Progenitor cell of endocrine pancreas (in vitro differentiated cells): ENCODE measurements at regions not wholly inside any gene's neighbourhood (a gene's known extent, or its start where the extent isn't known, plus 50 kb on each side); places are given as distances from the start of the nearest gene placed in this dataset.

Source experiments
- DNase-seq: peaks from one replicate; pipeline ENCODE4 v3.0.0; 2021; ENCODE audit warnings: low spot score; ENCODE audit not compliant: unreplicated experiment
- H3K27ac Mint-ChIP-seq: 2 replicates; pipeline ENCODE4 v1.8.0; 2021; ENCODE audit warnings: mild to moderate bottlenecking, moderate library complexity, mixed read lengths
- H3K27me3 Mint-ChIP-seq: 2 replicates; pipeline ENCODE4 v1.8.0; 2021; ENCODE audit warnings: mixed read lengths
- H3K36me3 Mint-ChIP-seq: 2 replicates; pipeline ENCODE4 v1.8.0; 2022; ENCODE audit warnings: mixed read lengths; ENCODE audit not compliant: insufficient read depth
- H3K4me1 Mint-ChIP-seq: 2 replicates; pipeline ENCODE4 v1.8.0; 2021; ENCODE audit warnings: low read depth, mixed read lengths
- H3K4me3 Mint-ChIP-seq: 2 replicates; pipeline ENCODE4 v1.8.0; 2021; ENCODE audit warnings: low read depth, mild to moderate bottlenecking, moderate library complexity, mixed read lengths
- H3K9me3 Mint-ChIP-seq: 2 replicates; pipeline ENCODE4 v1.8.0; 2021; ENCODE audit warnings: low read depth, mixed read lengths
- TF ChIP-seq, protein P1 (sequence below): fragments of 200-600 bp; sonication (generic); IDR thresholded peaks from one replicate; pipeline ENCODE4 v1.5.0; 2021; ENCODE audit warnings: antibody characterized with exemption, mild to moderate bottlenecking; ENCODE audit not compliant: unreplicated experiment

- no peaks in the 10 kb centered on the region for H3K4me1 Mint-ChIP-seq
- H3K36me3 Mint-ChIP-seq = peaks cover 1% of the 10 kb centered on the region
- H3K27me3 Mint-ChIP-seq = no peaks in the 10 kb centered on the region
- H3K4me3 Mint-ChIP-seq = no peak overlapping the region
- no peak for DNase-seq
- no peaks in the 10 kb centered on the region for H3K9me3 Mint-ChIP-seq
- no peak overlapping the region for H3K27ac Mint-ChIP-seq
- TF ChIP-seq, protein P1, sequence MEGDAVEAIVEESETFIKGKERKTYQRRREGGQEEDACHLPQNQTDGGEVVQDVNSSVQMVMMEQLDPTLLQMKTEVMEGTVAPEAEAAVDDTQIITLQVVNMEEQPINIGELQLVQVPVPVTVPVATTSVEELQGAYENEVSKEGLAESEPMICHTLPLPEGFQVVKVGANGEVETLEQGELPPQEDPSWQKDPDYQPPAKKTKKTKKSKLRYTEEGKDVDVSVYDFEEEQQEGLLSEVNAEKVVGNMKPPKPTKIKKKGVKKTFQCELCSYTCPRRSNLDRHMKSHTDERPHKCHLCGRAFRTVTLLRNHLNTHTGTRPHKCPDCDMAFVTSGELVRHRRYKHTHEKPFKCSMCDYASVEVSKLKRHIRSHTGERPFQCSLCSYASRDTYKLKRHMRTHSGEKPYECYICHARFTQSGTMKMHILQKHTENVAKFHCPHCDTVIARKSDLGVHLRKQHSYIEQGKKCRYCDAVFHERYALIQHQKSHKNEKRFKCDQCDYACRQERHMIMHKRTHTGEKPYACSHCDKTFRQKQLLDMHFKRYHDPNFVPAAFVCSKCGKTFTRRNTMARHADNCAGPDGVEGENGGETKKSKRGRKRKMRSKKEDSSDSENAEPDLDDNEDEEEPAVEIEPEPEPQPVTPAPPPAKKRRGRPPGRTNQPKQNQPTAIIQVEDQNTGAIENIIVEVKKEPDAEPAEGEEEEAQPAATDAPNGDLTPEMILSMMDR = no peak
Observed at GRCh38 chr13:82136880-82137279, 1745.4 kb downstream of the SLITRK1 start.

DNA sequence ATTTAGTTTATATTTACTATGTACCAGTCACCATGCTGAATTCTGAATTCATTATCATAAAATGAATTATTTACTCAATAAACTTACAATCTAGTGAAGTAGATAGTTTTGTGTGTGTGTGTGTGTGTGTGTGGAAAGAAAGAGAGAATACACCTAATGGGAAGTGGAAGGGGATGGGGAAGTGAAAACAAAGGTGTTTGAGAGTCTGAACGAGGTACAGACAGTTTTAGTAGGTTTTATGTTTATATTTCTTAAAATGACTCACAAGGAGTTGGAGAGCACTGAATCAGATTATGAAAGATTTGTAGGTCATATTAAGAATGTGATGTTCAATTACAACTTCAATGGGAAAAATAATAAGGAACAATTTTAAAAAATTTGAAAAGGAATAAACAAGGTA is 1753.0 kb downstream of the SLITRK1 start:
- Mint-ChIP-seq H3K27ac (no peak overlapping the region), H3K36me3 (no peaks in the 10 kb centered on the region), H3K9me3 (no peaks in the 10 kb centered on the region), H3K4me1 (peaks cover 1% of the 10 kb centered on the region), H3K27me3 (no peaks in the 10 kb centered on the region), H3K4me3 (no peak overlapping the region)
- DNase-seq = no peak
- TF ChIP-seq, protein P1 = no peak

DNA sequence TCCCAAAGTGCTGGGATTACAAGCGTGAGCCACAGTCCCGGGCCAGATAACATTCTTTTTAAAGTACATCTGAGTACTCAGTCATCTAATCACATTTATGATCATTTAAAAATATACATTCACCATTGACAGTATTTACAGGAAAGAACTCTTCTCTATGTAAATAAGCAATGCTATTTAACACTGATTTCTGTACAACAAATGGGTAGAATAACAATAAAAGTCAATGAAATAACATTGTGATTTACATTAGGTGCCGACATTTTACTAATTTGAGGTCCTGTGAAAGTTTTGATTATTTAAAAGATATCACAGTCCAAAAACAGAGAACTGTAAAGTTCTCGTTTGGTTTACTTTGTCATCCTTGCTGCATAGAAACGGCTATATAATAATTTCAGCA is 1763.7 kb downstream of the SLITRK1 start:
- H3K27me3 Mint-ChIP-seq = no peaks in the 10 kb centered on the region
- no peaks in the 10 kb centered on the region for H3K4me1 Mint-ChIP-seq
- no peak overlapping the region for H3K27ac Mint-ChIP-seq
- TF ChIP-seq, protein P1 = no peak
- DNase-seq = no peak
- peaks cover 6% of the 10 kb centered on the region for H3K9me3 Mint-ChIP-seq
- no peak overlapping the region for H3K4me3 Mint-ChIP-seq
- H3K36me3 Mint-ChIP-seq = no peaks in the 10 kb centered on the region

DNA sequence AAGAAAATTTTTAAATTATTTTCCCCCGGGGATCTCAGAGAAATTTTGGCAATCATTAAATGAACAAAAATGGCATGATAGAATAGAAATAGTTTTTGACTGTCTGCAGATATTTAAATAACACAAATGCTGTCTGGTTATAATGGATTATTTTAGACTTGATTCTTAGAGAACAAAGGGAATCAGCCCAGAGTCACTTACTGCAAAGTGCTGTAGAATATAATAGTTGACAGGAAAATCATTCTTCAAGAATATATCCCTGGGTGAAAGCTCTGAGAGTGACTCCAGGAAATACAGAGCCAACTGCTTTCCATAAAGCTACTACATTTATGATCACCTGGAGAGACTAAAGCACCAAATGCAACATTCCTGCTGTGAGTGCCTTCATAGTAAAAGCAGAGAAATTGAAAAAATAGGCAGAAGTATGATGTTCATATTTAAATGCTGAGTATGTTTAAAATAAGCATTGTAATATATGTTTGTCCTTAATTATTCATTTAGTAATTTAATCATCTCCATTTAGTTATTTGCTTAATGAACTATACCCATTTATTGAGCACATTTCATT is 1765.8 kb downstream of the SLITRK1 start:
- H3K4me1 Mint-ChIP-seq = no peaks in the 10 kb centered on the region
- H3K27me3 Mint-ChIP-seq = no peaks in the 10 kb centered on the region
- H3K4me3 Mint-ChIP-seq = no peak overlapping the region
- H3K9me3 Mint-ChIP-seq = no peaks in the 10 kb centered on the region
- no peaks in the 10 kb centered on the region for H3K36me3 Mint-ChIP-seq
- no peak overlapping the region for H3K27ac Mint-ChIP-seq
- TF ChIP-seq, protein P1 = no peak
- DNase-seq = no peak

GRCh38 chr13:82115391-82115790 is 1766.9 kb downstream of the SLITRK1 start:
- no peaks in the 10 kb centered on the region for H3K9me3 Mint-ChIP-seq
- DNase-seq = no peak
- H3K27ac Mint-ChIP-seq = no peak overlapping the region
- no peak overlapping the region for H3K4me3 Mint-ChIP-seq
- no peaks in the 10 kb centered on the region for H3K36me3 Mint-ChIP-seq
- H3K4me1 Mint-ChIP-seq = no peaks in the 10 kb centered on the region
- TF ChIP-seq, protein P1 = no peak
- H3K27me3 Mint-ChIP-seq = no peaks in the 10 kb centered on the region
